ENCODE measurements at regions not wholly inside any gene's neighbourhood (a gene's known extent, or its start where the extent isn't known, plus 50 kb on each side); places are given as distances from the start of the nearest gene placed in this dataset.
A peak's percentile ranks its signal among the peaks of the same experiment; 100 is the strongest.

GRCh38 chr4:62550121-62550520, 1350.0 kb downstream of the ADGRL3 start:
- Mint-ChIP-seq H3K36me3 (ENCODE audit: low read depth) (no peaks in the 10 kb centered on the region), H3K4me3 (no peak overlapping the region), H3K4me1 (peaks cover 29% of the 10 kb centered on the region), H3K9me3 (no peaks in the 10 kb centered on the region), H3K27me3 (ENCODE audit: insufficient read depth, low read depth, poor library complexity) (peaks cover 2% of the 10 kb centered on the region), H3K27ac (no peak overlapping the region)
- ATAC-seq (no peak), DNase-seq (ENCODE audit: low spot score) (no peak)
- Histone ChIP-seq H3K9me2 (ENCODE audit: insufficient read depth) (no peaks in the 10 kb centered on the region), H3K36me3 (ENCODE audit: insufficient read depth) (no peaks in the 10 kb centered on the region), H3K27me3 (ENCODE audit: insufficient read depth) (no peaks in the 10 kb centered on the region), H3K4me2 (no peak overlapping the region), H3K79me2 (replicated peaks; ENCODE audit: insufficient read depth) (no peaks in the 10 kb centered on the region), H3K4me3 (no peak overlapping the region), H3F3A (replicated peaks; ENCODE audit: low read depth) (no peaks in the 10 kb centered on the region), H3K4me1 (ENCODE audit: insufficient read depth) (peaks cover 13% of the 10 kb centered on the region; the same call in 1 of the 2 replicates), H3K27ac (ENCODE audit: low read depth) (no peak overlapping the region), H4K20me1 (replicated peaks; ENCODE audit: insufficient read depth) (no peaks in the 10 kb centered on the region), H2AFZ (no peak overlapping the region)
- TF ChIP-seq ZNF114 (CRISPR knock-in tag; IDR thresholded peaks at IDR 0.05) (no peak), EZH2phosphoT487 (IDR thresholded peaks at IDR 0.05; ENCODE audit: unreplicated experiment) (no peak), JUNB (IDR thresholded peaks at IDR 0.05; ENCODE audit: unreplicated experiment) (no peak), NANOG (IDR thresholded peaks at IDR 0.05; ENCODE audit: borderline replicate concordance) (no peak), STAT1 (IDR thresholded peaks at IDR 0.05; ENCODE audit: unreplicated experiment) (no peak), ZNF331 (CRISPR knock-in tag; IDR thresholded peaks at IDR 0.05; ENCODE audit: low read depth) (no peak)

GRCh38 chr4:62549601-62550000, 1349.5 kb downstream of the ADGRL3 start:
- Histone ChIP-seq H3K36me3 (ENCODE audit: insufficient read depth) (no peaks in the 10 kb centered on the region), H3K4me3 (no peak overlapping the region), H3K9me2 (ENCODE audit: insufficient read depth) (no peaks in the 10 kb centered on the region), H3F3A (replicated peaks; ENCODE audit: low read depth) (no peaks in the 10 kb centered on the region), H3K4me2 (peak overlapping the region; percentile 39; the same call in 1 of the 2 replicates), H4K20me1 (replicated peaks; ENCODE audit: insufficient read depth) (no peaks in the 10 kb centered on the region), H3K79me2 (replicated peaks; ENCODE audit: insufficient read depth) (no peaks in the 10 kb centered on the region), H3K27me3 (ENCODE audit: insufficient read depth) (no peaks in the 10 kb centered on the region), H3K27ac (ENCODE audit: low read depth) (no peak overlapping the region), H2AFZ (no peak overlapping the region), H3K4me1 (ENCODE audit: insufficient read depth) (peaks cover 13% of the 10 kb centered on the region; the same call in 1 of the 2 replicates)
- Mint-ChIP-seq H3K9me3 (no peaks in the 10 kb centered on the region), H3K36me3 (ENCODE audit: low read depth) (no peaks in the 10 kb centered on the region), H3K4me1 (peaks cover 30% of the 10 kb centered on the region), H3K27me3 (ENCODE audit: insufficient read depth, low read depth, poor library complexity) (peaks cover 2% of the 10 kb centered on the region), H3K4me3 (no peak overlapping the region), H3K27ac (no peak overlapping the region)
- no peak for ATAC-seq
- TF ChIP-seq EZH2 (IDR thresholded peaks at IDR 0.05; ENCODE audit: low read depth, unreplicated experiment) (no peak), CTCF (conservative IDR thresholded peaks at IDR 0.05; ENCODE audit: low read depth in 2 of 2) (no peak), STAT1 (IDR thresholded peaks at IDR 0.05; ENCODE audit: unreplicated experiment) (no peak), NANOG (IDR thresholded peaks at IDR 0.05; ENCODE audit: borderline replicate concordance) (no peak), POLR2AphosphoS5 (IDR thresholded peaks at IDR 0.05; ENCODE audit: low read depth) (no peak), CREB1 (CRISPR knock-in tag; IDR thresholded peaks at IDR 0.05; ENCODE audit: low read depth) (no peak), EZH2phosphoT487 (IDR thresholded peaks at IDR 0.05; ENCODE audit: unreplicated experiment) (no peak)
- TF ChIP-seq, protein P1, sequence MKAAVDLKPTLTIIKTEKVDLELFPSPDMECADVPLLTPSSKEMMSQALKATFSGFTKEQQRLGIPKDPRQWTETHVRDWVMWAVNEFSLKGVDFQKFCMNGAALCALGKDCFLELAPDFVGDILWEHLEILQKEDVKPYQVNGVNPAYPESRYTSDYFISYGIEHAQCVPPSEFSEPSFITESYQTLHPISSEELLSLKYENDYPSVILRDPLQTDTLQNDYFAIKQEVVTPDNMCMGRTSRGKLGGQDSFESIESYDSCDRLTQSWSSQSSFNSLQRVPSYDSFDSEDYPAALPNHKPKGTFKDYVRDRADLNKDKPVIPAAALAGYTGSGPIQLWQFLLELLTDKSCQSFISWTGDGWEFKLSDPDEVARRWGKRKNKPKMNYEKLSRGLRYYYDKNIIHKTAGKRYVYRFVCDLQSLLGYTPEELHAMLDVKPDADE (IDR thresholded peaks at IDR 0.05) = no peak
- DNase-seq (ENCODE audit: low spot score) = no peak
